HCEC 1CT (cell line): ENCODE measurements at regions not wholly inside any gene's neighbourhood (a gene's known extent, or its start where the extent isn't known, plus 50 kb on each side); places are given as distances from the start of the nearest gene placed in this dataset.
"Not testable (repeated sequence)": the region's sequence is repeated elsewhere in the genome, so short reads cannot be mapped to it uniquely, and the experiment has no call there.

Source experiments
- DNase-seq: peaks from one replicate; pipeline ENCODE4 v3.0.0-alpha.2; 2017

DNA sequence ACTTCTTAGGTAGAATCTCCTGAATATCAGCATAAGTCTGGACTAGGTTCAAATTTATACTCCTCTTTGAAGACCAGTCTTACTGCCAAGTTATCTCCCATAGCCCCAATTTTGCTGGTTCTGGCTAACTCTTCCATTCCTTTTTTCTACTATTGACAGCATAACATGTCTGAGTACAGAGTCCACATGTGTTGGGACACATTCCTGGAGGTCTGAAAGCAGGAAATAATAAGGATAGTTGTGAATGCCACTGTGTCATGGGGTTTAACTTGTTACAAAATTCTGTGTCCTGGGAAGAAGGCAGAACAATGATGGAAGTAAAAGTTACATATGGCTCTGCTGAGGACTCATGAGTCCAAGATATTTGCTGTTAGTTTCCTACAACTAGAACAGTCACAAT lies 57.4 kb upstream of the ZBTB20 start:
- DNase-seq: no peak

DNA sequence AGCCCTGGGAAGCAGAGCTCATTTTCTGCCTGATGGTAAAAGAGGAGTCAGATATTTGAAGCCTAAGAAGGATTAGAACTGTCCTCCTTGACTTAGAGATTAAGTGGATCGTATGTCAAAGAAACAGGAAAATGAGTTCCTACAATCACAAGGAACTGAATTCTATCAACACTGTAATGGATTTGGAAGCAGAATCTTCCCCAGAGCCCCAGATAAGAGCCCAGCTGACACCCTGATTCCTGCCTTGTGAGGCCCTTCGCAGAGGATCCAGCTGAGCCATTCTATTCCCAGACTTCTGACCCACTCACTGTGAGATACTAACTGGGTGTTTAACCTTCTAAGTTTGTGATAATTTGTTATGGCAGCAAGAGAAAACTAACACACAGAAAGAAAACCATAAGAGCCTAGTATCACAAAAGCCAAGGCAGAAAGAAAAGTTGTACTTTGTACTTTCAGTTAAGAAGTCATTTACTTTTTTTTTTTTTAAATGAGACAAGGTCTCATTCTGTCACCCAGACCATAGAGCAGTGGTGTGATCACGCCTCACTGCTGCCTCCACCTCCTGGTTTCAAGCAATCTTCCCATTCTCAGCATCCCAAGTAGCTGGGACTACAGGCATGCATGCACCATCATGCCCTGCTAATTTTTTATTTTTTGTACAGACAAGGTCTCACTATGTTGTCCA lies 61.1 kb upstream of the ZBTB20 start:
- no peak for DNase-seq

DNA sequence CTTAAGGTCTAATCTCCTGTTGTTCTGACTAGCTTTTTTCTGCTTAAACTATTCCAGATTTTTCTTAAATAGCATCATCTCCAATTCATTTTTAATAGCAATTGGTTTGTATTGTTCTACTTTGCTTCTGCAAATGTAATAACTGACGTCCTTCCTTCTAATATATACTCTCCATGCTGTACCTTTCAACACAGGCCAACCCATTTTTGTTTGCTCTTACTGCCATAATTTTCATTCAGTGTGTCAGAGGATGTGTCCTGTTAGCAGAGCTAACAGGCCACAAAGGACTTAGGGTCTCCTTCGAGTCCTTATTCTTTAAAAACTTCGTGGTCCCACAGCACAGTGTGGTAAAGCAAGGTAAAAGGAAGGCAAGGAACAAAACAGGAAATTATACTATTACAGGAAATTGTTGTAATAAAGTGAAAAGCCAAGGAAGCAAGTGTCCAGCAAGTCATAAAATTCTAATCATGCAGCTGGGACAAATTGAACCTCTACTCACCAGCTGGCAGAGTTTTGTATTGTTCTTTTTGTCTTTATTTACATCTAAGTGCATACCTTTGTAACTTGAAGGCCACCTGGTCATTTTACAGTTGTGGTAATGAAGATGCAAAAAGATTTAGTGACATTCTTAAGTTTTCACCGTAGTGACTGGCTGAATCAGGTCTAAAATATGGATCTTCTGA lies 64.9 kb upstream of the ZBTB20 start:
- no peak for DNase-seq

DNA sequence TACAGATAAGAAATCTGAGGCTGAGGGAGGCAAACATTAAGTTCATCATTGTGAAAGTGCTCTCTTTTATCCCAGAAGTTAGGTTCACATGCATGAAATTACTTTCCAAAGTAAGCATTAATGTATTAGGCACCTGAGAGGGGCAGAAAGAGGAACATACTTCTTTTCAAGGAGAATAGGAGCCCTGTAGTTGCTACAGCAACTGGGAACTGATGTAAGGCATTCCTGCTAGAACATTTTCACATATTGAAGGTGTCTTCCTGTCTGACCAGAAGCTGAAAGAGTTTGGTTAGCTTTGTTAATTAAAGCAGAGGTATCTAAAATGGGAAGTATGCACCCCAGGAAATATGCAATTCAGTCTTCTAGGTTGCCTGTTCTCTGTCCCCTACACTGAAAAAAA lies 65.5 kb upstream of the ZBTB20 start:
- no peak for DNase-seq

DNA sequence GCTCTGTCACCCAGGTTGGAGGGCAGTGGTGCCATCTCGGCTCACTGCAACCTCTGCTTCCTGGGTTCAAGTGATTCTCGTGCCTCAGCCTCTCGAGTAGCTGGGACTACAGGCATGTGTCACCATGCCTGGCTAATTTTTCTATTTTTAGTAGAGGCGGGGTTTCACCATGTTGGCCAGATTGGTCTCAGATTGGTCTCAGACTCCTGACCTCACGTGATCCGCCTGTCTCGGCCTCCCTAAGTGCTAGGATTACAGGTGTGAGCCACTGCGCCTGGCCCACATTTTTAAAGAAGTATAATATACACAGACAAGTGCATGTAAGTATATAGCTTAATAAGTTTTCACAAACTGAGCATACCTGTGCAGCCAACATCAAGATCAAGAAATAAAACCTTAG lies 66.0 kb upstream of the ZBTB20 start:
- not testable (repeated sequence) for DNase-seq

DNA sequence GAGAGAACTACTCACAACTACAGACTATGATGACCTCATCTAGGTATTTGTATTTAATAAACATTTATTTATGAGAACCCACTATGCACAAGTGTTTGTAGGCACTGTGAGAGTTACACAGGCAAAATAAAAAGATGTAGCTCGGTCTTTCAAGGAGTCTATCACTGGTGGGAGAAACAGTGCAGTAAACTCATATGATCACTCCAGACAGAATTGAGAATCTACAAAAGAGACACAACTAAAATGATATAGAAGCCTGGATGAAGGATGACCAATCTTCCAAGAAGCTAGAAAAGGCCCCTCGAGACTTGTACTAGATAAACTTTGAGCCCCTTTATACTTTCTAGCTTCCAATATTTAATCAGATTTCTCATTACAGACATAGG lies 70.2 kb upstream of the ZBTB20 start:
- no peak for DNase-seq

DNA sequence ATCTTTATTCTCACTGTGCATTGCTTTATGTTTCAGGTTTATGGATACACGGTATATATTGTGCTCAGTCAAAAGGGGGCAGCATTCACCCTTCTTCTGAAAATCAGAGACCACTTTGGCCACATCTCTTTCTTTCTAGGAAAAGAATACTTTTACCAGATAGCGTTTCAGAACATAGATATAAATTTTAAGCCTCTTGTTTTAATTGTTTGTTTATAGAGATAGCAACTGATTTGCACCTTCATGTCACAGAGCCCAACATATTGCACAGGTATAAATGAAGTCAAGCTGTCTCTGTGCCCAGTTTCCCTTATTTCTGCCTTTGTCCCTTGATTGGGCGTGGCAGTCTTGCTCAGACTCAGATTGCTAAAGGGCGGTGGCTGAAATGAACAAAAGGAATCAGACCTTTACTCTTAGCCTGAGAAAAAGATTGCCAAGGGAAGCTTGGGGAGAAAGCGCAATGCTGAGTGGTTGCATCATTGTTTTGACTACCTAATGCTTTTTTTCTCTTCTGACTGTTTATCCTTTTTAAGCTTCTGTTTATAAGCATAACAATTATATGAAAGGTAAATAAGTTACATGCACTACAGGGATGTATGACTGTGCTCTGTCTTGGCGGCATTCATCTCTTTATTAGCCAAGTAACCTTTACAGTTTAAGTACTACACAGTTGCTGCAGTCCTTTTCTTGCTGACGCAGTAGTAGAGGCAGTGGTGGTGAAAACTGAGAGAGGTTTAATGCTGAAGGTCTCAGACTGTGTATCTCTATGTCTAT lies 70.8 kb upstream of the ZBTB20 start:
- DNase-seq: peak; percentile 56

DNA sequence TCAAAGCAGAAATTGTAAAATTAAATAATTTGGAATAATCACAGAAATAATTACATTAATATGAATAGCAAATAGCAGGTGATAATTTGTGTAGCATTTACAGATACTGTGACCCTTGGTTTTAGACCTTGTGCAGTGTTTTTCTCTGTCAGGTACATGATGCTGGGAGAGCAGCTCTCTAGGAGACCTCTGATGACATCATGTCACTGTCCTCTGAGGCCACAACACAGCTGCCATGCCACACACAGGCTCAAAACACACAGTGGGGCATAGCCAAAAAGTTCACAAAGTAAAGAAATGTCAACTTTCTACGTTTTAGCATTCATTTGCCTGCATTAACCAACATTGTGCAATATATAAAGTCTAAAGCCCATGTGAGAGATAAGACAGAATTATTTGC lies 71.8 kb upstream of the ZBTB20 start:
- no peak for DNase-seq

DNA sequence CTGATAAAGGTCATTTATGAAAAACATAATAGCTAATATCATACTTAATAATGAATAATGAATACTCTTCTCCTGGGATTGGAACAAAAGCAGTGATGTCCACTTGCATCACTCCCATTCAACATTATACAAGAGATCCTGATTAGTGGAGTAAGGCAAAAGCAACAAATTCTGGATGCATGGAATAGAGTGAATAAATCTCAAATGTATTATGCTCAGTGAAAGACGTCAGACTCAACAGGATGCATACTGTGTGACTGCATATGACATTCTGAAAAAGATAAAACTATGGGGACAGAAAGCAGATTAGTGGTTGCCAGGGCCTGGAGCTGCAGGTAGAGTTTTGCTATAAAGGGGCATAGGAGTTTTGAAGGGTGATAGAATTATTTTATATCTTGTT lies 77.6 kb upstream of the ZBTB20 start:
- DNase-seq: no peak

DNA sequence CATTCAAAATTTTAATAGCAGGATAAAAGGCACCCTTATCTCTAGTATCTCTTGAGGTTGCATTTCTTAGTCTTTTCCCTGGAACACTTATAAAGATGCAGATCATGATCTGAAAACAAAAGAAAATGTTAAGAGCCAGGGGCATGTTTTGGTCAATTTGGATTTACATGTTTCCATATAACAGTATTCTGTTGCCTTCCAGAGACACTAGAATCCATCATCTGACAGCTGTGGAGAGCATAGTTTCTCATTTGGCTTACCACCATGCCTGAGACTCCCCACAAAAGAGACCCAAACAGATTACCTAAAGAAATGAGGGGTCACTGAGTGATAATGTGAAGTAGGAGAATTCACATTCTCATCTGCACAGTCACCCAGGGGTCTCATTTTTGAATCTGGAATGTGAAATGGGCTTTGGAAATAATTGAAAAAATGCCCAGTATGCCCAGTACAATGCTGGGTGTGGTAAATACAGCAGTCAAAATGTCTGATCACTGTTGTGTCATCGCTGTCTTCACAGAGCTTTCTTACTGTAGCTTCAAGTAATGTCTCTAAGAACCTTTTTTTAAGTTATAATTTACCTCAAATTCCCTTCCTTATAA lies 79.9 kb upstream of the ZBTB20 start:
- DNase-seq: no peak

DNA sequence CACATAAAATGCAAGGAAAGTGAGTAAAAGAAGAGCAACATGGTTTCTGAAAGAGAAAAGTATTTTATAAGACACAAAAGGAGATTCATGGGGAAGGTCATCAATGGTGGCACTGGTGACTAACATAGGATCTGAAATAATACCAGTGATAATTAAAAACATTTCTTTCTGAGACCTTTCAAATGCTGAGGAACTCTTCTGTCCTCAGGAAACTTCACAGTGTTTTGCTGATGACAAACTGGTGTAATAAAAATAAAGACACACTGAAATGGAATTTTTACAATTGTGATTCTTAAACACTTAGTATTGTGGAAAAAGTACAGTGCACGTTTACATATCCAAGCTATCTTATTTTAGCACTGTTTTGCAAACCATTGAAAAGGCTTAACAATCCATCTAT lies 80.4 kb upstream of the ZBTB20 start:
- DNase-seq: no peak

DNA sequence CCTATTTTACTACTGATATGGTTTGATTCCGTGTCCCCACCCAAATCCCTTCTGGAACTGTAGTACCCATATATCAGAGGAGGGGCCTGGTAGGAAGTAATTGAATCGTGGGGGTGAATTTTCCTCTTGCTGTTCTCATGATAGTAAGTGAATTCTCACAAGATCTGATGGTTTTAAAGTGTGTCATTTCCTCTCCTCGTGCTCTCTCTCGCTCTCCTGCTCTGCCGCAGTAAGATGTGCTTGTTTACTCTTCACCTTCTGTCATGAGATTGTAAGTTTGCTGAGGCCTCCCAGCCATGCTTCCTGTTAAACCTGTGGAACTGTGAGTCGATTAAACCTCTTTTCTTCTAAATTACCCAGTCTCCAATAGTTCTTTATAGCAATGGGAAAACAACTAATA lies 81.2 kb upstream of the ZBTB20 start:
- no peak for DNase-seq

DNA sequence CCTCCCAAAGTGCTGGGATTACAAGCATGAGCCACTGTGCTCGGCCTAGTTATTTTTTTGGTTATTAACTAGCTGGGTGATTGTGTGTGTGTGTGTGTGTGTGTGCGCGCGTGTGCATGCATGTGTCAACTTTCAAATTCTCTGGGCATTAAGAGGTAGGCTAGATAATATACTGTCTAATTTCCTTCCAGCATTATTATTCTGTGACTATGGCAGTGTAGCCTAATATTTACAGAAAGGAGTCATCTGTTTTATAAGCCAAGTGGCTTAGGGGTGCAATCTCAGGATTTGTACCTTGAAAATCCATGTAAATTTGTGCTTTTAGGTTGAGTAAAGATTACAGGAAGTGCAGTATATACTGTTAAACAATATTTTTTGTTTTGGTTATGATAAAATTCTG lies 85.1 kb upstream of the ZBTB20 start:
- no peak for DNase-seq

DNA sequence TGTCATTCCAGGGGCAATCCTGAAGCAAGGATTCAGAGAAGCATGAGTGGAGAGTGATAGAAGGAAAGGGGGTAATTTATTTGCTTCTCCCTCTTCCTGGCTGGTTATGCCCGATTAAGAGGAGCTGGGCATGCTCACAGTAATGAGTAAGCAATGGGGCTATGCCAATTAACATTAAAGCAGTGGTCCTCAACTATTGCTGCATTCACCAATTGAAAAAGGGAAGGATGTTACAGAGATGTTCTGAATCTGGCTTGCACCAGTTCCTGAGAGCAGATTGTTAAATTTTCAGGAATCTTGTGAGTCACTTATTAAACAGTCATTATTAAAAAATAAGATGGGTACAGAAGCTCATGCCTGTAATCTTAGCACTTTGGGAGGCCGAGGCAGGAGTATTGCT lies 85.9 kb upstream of the ZBTB20 start:
- DNase-seq: no peak

DNA sequence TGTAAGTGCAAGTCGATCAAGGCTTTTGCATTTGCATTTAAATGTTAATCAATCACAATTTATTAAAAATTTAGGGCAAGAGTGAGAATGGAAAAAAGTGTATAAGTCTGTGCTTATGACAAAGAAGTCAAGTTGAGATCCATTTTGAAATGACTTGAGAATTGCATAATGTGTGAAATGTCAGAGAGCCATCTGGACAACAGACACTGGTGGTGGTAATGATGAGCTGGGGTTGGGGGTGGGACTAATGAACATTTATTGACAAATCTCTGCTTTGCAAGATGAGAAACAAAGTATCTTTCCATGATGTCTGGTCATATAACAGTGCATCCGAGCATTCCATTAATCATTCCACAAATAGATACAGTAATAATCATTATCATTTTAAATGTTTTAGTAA lies 89.4 kb upstream of the ZBTB20 start:
- no peak for DNase-seq

DNA sequence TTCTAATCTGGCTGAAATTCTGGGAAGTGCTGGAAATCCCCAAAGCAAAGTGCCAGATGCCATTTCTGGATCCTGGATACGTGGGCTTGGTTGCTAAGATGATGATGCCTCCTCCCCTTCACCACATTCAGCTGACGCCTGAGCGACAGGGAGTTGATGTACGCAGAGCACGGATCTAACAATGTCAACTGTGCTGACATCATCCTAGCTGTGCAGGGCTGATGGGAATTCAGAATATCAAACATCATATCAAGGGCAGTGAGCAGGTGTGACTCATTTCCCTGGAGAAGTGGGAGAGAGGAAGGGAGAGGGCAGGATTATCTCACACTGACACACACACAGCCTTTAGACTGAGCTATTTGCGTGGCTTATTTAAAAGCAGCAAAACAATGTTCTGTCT lies 92.6 kb upstream of the ZBTB20 start:
- DNase-seq: peak; percentile 92

DNA sequence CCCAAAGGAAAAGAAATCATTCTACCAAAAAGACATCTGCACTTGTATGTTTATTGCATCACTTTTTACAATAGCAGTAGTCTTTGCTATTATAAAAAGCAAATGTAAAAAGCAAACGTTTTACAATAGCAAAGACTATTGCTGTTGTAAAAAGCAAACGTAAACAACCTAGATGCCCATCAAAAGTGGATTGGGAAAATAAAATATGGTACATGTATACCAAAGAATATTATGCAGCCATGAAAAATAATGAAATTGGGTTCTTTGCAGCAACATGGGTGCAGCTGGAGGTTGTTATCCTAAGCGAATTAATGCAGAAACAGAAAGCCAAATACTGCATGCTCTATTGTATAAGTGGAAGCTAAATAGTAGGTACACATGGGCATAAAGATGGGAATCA lies 97.3 kb upstream of the ZBTB20 start:
- no peak for DNase-seq

DNA sequence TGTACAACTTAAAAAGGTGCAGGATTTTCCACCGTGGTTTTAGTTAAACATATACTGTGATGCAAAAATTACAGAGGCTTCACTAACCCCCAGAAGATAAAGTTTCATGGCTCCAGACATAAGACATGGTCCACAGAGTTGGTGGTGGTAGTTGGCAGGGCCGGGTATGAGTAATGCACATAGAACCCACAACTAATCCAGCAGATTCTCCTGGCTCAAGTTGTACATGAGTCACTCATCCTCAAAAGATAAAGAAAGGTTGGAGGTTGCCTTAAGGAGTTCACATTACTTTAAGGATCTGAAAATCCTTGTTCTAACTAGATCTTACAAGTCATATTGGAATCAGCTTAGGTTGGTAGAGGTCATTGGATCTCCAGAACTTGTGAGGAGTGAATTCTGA lies 98.3 kb upstream of the ZBTB20 start:
- peak; percentile 92 for DNase-seq

DNA sequence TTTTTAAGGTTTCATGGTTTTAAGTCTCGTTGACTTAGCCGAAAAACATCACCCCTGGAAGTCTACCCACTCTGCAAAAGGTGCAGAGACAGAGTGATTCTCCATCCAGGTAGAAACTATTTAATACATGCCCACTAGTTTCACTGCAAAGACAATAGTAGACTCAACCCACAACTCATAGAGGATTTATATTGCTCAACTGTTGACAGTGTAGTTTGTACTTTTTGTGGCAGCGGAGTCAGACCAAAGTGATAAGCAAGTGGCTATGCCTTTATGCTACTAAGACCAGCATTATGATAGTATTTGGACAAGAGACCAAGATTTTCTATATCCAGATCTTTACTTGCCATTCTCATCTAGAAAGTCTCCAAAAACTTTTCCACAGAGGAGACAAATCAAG lies 98.8 kb upstream of the ZBTB20 start:
- no peak for DNase-seq

DNA sequence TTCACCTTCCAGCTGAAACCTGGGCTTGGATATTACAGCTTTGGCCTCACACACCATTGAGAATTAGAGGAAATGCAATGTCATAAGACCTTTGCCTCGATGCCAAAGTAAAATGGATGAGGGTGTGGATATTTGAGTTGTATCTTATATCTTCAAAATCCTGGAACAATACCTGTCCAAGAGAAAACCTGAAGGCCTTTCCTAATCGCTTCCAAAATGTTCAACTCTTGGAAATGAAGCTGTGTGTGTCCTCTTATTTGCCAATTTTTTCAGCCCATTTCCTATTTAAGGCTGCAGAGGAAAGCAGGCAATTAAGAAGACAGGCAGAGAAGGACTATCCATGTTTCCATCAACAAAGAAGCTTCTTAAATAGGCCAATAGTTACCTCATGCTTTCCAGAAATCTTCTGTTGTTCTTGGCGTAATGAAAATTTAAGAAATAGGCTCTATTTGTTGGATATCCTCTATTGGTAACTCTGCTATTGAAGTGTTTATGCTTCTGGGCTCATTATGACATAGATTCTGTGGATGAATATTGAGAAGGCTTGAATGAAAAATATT lies 99.5 kb upstream of the ZBTB20 start:
- DNase-seq: no peak

DNA sequence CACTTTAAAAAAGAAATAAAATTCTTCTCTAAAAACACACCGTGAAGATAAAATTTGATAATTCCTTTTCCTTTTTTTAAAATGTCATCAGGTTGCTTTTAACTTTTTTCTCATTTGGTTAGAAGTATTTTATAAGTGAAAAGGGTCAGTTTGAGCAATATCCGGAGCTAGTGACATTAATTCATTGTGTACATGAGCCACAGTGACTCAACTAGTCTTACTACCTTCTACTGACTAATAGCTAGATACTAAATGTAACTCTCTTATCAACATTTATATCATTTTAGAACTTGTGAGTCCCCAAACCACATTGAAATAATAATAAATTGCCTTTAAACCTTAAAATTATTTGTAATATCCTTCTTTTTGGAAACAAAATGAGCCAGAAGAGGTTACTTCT lies 101.2 kb upstream of the ZBTB20 start:
- DNase-seq: peak; percentile 72

DNA sequence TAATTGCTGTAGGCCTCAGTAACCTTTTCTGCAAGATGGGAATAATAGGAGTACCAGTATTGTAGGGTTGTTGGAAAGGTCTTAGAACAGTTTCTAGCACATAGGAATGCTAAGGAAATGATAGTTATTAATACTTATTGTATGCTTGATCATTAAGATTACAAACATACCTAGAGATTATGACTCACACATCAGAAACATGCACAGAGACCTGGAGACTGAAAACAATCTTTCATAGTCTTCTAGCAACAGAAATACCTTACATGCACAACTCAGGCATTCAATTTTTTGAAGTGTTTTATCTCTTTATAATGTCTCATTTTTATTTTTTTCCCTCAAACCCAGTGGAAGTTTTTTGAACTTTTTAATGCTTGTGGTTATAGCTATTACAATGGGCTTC lies 104.4 kb upstream of the ZBTB20 start:
- no peak for DNase-seq

DNA sequence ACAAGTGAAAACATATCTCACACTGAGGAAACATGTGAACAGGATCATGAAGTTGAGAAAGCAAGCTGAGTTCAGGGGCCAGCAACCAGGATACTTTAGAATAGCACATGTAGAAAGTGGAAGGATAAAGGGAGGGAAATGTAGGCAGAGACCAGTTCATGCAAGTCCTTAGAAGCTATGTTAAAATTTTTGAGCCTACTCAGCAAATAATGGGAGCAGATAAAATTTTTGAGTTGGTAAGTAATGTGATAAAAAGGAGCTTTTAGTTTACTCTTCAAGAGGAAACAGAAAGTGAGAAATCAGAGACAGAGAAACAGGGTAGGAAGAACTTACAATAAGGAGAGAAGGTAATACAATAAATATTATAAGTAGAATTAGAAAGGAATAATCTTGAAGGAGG lies 105.6 kb upstream of the ZBTB20 start:
- no peak for DNase-seq
